Esophagus squamous epithelium (tissue), 5 donors: ENCODE measurements at regions not wholly inside any gene's neighbourhood (a gene's known extent, or its start where the extent isn't known, plus 50 kb on each side); places are given as distances from the start of the nearest gene placed in this dataset.
A peak's percentile ranks its signal among the peaks of the same experiment; 100 is the strongest.

Experiments
- DNase-seq: peaks from one replicate; lab custom pipeline; 2025; lab: John Stamatoyannopoulos, UW
- H3K27ac ChIP-seq, 4 donors: fragments of 200-600 bp; sonication (generic); one replicate each; pipeline ENCODE4 v1.5.1; 2016 to 2019; ENCODE audit warnings: mild to moderate bottlenecking in 1 of 4
- H3K27me3 ChIP-seq, 4 donors: fragments of 200-600 bp; sonication (generic); 1 replicate in 3 of 4; 2 replicates in 1 of 4; pipeline versions ENCODE4 v1.5.1 to v1.6.0; 2017 to 2021; ENCODE audit warnings: antibody characterized with exemption in 1 of 4
- H3K36me3 ChIP-seq, 3 donors: fragments of 200-600 bp; sonication (generic); one replicate each; pipeline ENCODE4 v1.5.1; 2016 to 2019
- H3K4me1 ChIP-seq, 3 donors: fragments of 200-600 bp; sonication (generic); one replicate each; pipeline ENCODE4 v1.5.1; 2017 to 2019
- H3K4me3 ChIP-seq, 4 donors: fragments of 200-600 bp; sonication (generic); 1 replicate in 3 of 4; 2 replicates in 1 of 4; pipeline ENCODE4 v1.5.1; 2016 to 2019; ENCODE audit warnings: mild to moderate bottlenecking in 2 of 4, moderate library complexity in 1 of 4
- H3K9me3 ChIP-seq, 3 donors: fragments of 200-600 bp; sonication (generic); one replicate each; pipeline ENCODE4 v1.5.1; 2016 to 2019
- CTCF ChIP-seq, 6 experiments: fragments of 450-650 bp in 4 of 6; fragments of 200-600 bp in 2 of 6; sonication (generic) in 2 of 6; IDR thresholded peaks; one replicate each; pipeline ENCODE4 v1.5.1; 2016 to 2019; ENCODE audit warnings: antibody characterized with exemption in 6 of 6, mild to moderate bottlenecking in 4 of 6, moderate library complexity in 4 of 6
- POLR2A ChIP-seq, 4 donors: fragments of 450-650 bp; IDR thresholded peaks; one replicate each; pipeline ENCODE4 v1.6.1; 2017; ENCODE audit warnings: antibody characterized with exemption in 4 of 4, mild to moderate bottlenecking in 4 of 4, moderate library complexity in 3 of 4
- WGBS, 2 donors: methylation state at CpG; one replicate each; pipeline ENCODE4 v1.1.5; 2018; 5-methylcytosine and 5-hydroxymethylcytosine counted together
- intact Hi-C: fragments of 100-400 bp; cut with DNase I; formaldehyde crosslinking; loops from one replicate; pipeline ENCODE4 v1.15.0; 2022
- donor health status: DM: yes; HTN: yes; CAD: no.

- H3K9me3 ChIP-seq = peaks cover 0 to 15% (median 0%) of the 10 kb centered on the region in 3 donors
- TF ChIP-seq POLR2A (IDR thresholded peaks at IDR 0.05) (no peak), CTCF (IDR thresholded peaks at IDR 0.05) (no peak)
- no peak overlapping the region for H3K4me3 ChIP-seq
- H3K36me3 ChIP-seq = no peaks in the 10 kb centered on the region
- intact Hi-C loops = no loop called here
- DNase-seq = no peak
- no peaks in the 10 kb centered on the region for H3K27me3 ChIP-seq
- peaks cover 0 to 36% (median 0%) of the 10 kb centered on the region in 3 donors for H3K4me1 ChIP-seq
- peak overlapping the region in 2 of 4 donors; percentile 50 to 65 for H3K27ac ChIP-seq
- 32 to 49% methylated on average over 2 of the region's 2 CpGs for WGBS, 2 donors
Measured at GRCh38 chr13:100798739-100799361, 124.3 kb upstream of the TMTC4 start.

DNA sequence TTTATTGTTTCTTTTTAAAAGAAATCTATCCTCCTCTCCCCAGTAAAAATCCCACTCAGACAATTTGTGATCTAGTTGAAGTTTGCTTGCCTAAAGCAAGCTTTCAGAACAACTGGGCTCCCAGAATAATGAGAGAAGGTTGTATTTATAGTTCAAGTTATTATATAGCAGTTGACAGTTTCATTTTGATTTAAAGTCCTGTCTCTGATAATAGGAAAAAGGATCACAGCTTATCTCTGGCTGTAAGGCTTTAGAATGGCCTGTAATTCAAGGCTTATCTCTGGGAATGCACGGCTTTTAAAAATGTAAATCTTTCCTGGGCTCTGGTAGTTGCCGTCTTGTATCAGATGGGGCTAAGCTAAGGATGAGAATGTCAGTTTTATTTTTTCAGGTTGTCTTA is 123.3 kb upstream of the TMTC4 start:
- TF ChIP-seq POLR2A (IDR thresholded peaks at IDR 0.05) (no peak), CTCF (IDR thresholded peaks at IDR 0.05) (no peak)
- peaks cover 0 to 33% (median 0%) of the 10 kb centered on the region in 3 donors for H3K4me1 ChIP-seq
- H3K36me3 ChIP-seq = no peaks in the 10 kb centered on the region
- no peak for DNase-seq
- H3K9me3 ChIP-seq = peaks cover 0 to 15% (median 0%) of the 10 kb centered on the region in 3 donors
- intact Hi-C loops = no loop called here
- WGBS, 2 donors = 42 to 73% methylated on average over 2 of the region's 2 CpGs
- H3K27ac ChIP-seq = peak overlapping the region in 2 of 4 donors; percentile 50 to 65
- no peak overlapping the region for H3K4me3 ChIP-seq
- H3K27me3 ChIP-seq = no peaks in the 10 kb centered on the region

- Histone ChIP-seq H3K4me1 (peaks cover 0 to 32% (median 0%) of the 10 kb centered on the region in 3 donors), H3K27me3 (no peaks in the 10 kb centered on the region), H3K27ac (no peak overlapping the region), H3K36me3 (no peaks in the 10 kb centered on the region), H3K9me3 (peaks cover 0 to 15% (median 0%) of the 10 kb centered on the region in 3 donors), H3K4me3 (no peak overlapping the region)
- TF ChIP-seq CTCF (IDR thresholded peaks at IDR 0.05) (no peak), POLR2A (IDR thresholded peaks at IDR 0.05) (no peak)
- 66 to 96% methylated on average over 2 of the region's 2 CpGs for WGBS, 2 donors
- no peak for DNase-seq
- intact Hi-C loops = no loop called here
Measured at GRCh38 chr13:100796463-100796862, 121.9 kb upstream of the TMTC4 start.

DNA sequence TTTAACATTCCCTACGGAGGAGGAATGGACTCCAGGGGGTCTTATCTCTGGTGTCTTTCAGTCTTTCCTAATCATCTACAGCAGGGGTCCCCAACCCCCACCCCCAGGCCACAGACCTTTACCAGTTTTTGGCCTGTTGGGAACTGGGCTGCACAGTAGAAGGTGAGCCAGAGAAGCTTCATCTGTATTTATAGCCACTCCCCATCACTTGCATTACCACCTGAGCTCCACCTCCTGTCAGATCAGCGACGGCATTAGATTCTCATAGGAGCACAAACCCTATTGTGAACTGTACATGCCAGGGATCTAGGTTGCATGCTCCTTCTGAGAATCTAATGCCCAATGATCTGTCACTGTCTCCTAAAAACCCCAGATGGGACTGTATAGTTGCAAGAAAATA is 120.0 kb upstream of the TMTC4 start:
- Histone ChIP-seq H3K27ac (no peak overlapping the region), H3K4me1 (peaks cover 0 to 24% (median 5%) of the 10 kb centered on the region in 3 donors), H3K4me3 (no peak overlapping the region), H3K36me3 (no peaks in the 10 kb centered on the region), H3K9me3 (peaks cover 0 to 15% (median 0%) of the 10 kb centered on the region in 3 donors), H3K27me3 (no peaks in the 10 kb centered on the region)
- DNase-seq = no peak
- TF ChIP-seq CTCF (IDR thresholded peaks at IDR 0.05) (no peak), POLR2A (IDR thresholded peaks at IDR 0.05) (no peak)
- intact Hi-C loops = no loop called here
- 83 to 100% methylated on average over 3 of the region's 3 CpGs for WGBS, 2 donors

DNA sequence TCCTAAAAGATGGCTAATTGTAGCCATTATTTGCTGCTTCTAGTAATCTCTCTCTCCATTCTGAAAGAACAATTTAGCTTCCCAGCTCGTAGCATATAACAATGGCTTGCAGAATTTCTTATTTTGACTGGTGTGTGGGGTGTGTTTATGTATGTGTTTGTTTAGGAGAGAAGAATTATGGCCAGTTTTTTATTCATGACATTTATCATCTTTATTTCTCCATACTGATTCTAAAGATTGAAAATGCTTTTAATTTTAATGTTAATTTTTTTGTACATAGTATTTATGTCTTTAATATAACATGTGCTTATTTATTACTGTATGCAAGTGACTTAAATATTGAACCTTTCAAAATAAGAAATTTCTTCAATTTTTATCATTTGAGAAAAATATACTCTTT is 115.8 kb upstream of the TMTC4 start:
- Histone ChIP-seq H3K4me1 (peaks cover 0 to 18% (median 9%) of the 10 kb centered on the region in 3 donors), H3K36me3 (no peaks in the 10 kb centered on the region), H3K4me3 (no peak overlapping the region), H3K27ac (no peak overlapping the region), H3K27me3 (no peaks in the 10 kb centered on the region), H3K9me3 (peaks cover 0 to under 1% (median 0%) of the 10 kb centered on the region in 3 donors)
- intact Hi-C loops = no loop called here
- TF ChIP-seq POLR2A (IDR thresholded peaks at IDR 0.05) = no peak
- TF ChIP-seq CTCF (IDR thresholded peaks at IDR 0.05) = no peak
- WGBS, 2 donors = 0 to 41% methylated on average over 1 of the region's 1 CpG
- DNase-seq = no peak
